Keratinocyte (primary cell): ENCODE measurements at regions not wholly inside any gene's neighbourhood (a gene's known extent, or its start where the extent isn't known, plus 50 kb on each side); places are given as distances from the start of the nearest gene placed in this dataset.

Source experiments
- DNase-seq: peaks from one replicate; pipeline ENCODE4 v3.0.0-alpha.2; 2011; ENCODE audit warnings: low read depth, missing footprints, low spot score
- FAIRE-seq: peaks from 2 replicates; lab custom pipeline; 2011; peaks lifted over from hg19 to GRCh38; lab: Jason Lieb, UNC
- H2AFZ ChIP-seq: 2 replicates; pipeline ENCODE4 v1.6.0; 2012; ENCODE audit warnings: low read length, control low read depth, inconsistent platforms; ENCODE audit not compliant: control insufficient read depth
- H3K27ac ChIP-seq: 2 replicates; pipeline ENCODE4 v1.5.1; 2011; ENCODE audit warnings: low read length; ENCODE audit not compliant: control insufficient read depth, insufficient read depth
- H3K27me3 ChIP-seq: 3 replicates; pipeline ENCODE4 v1.6.0; 2011; ENCODE audit warnings: low read length; ENCODE audit not compliant: control insufficient read depth, insufficient read depth; ENCODE audit errors: extremely low read depth
- H3K36me3 ChIP-seq, 2 experiments: 2 replicates in 1 of 2; 3 replicates in 1 of 2; pipeline ENCODE4 v1.5.1; 2011; ENCODE audit warnings: low read length in 2 of 2, mild to moderate bottlenecking in 1 of 2; ENCODE audit not compliant: control insufficient read depth in 2 of 2, insufficient read depth in 2 of 2; ENCODE audit errors: extremely low read depth in 1 of 2
- H3K4me1 ChIP-seq: 3 replicates; pipeline ENCODE4 v1.5.1; 2011; ENCODE audit warnings: low read length; ENCODE audit not compliant: control insufficient read depth, insufficient read depth; ENCODE audit errors: extremely low read depth
- H3K4me2 ChIP-seq: 3 replicates; pipeline ENCODE4 v1.6.0; 2011; ENCODE audit warnings: low read depth, low read length; ENCODE audit not compliant: control insufficient read depth, insufficient read depth; ENCODE audit errors: extremely low read depth
- H3K4me3 ChIP-seq, 3 experiments: fragments of 200-600 bp in 1 of 3; sonication (generic) in 1 of 3; 2 replicates in 2 of 3; 3 replicates in 1 of 3; pipeline ENCODE4 v1.5.1; 2011 to 2016; ENCODE audit warnings: low read length in 3 of 3, mild to moderate bottlenecking in 3 of 3, control low read depth in 2 of 3, inconsistent platforms in 1 of 3, low read depth in 1 of 3, mixed read lengths in 1 of 3, mixed run types in 1 of 3, moderate library complexity in 1 of 3; ENCODE audit not compliant: control insufficient read depth in 2 of 3, insufficient read depth in 2 of 3; ENCODE audit errors: extremely low read depth in 1 of 3
- H3K79me2 ChIP-seq: 2 replicates; pipeline ENCODE4 v1.6.0; 2012; ENCODE audit warnings: low read length; ENCODE audit not compliant: control insufficient read depth, insufficient read depth
- H3K9ac ChIP-seq: 3 replicates; pipeline ENCODE4 v1.6.0; 2011; ENCODE audit warnings: low read length; ENCODE audit not compliant: control insufficient read depth, insufficient read depth; ENCODE audit errors: extremely low read depth
- H3K9me1 ChIP-seq: 3 replicates; pipeline ENCODE4 v1.6.0; 2011; ENCODE audit warnings: low read length; ENCODE audit not compliant: control insufficient read depth, insufficient read depth; ENCODE audit errors: extremely low read depth
- H3K9me3 ChIP-seq: 2 replicates; pipeline ENCODE4 v1.5.1; 2012; ENCODE audit warnings: low read depth, low read length; ENCODE audit not compliant: control insufficient read depth
- H4K20me1 ChIP-seq: 3 replicates; pipeline ENCODE4 v1.6.0; 2011; ENCODE audit warnings: low read length; ENCODE audit not compliant: control insufficient read depth, insufficient read depth; ENCODE audit errors: extremely low read depth
- EZH2 ChIP-seq: IDR thresholded peaks from one replicate; pipeline ENCODE4 v1.6.1; 2012; ENCODE audit warnings: inconsistent platforms, mild to moderate bottlenecking, low read length, moderate library complexity
- dilution Hi-C: fragments of 300-500 bp; cut with MboI; formaldehyde crosslinking; loops from one replicate; pipeline ENCODE4 v1.7.0; 2020; ENCODE audit warnings: low sequenced_read_pairs; ENCODE audit not compliant: extremely low pct_ligation_motif_present
- TF ChIP-seq, protein P1 (sequence below), 3 experiments: IDR thresholded peaks in 1 of 3; conservative IDR thresholded peaks in 1 of 3; optimal IDR thresholded peaks in 1 of 3; 2 replicates in 2 of 3; 3 replicates in 1 of 3; pipeline versions ENCODE3 to v1.5.1; 2011; ENCODE audit warnings: low read length in 3 of 3, mild to moderate bottlenecking in 3 of 3, moderate library complexity in 2 of 3, control low read depth in 1 of 3, inconsistent platforms in 1 of 3; ENCODE audit not compliant: insufficient read depth in 2 of 3; ENCODE audit errors: extremely low read depth in 1 of 3

GRCh38 chr3:5554245-5554747 is 366.8 kb downstream of the EDEM1 start:
- no peaks in the 10 kb centered on the region for H3K27me3 ChIP-seq
- H3K4me3 ChIP-seq, result no peak overlapping the region
- H3K4me1 ChIP-seq, result no peaks in the 10 kb centered on the region
- FAIRE-seq (no peak), DNase-seq (no peak)
- H3K79me2 ChIP-seq, result no peaks in the 10 kb centered on the region
- H3K4me2 ChIP-seq, result no peak overlapping the region
- dilution Hi-C loops, result no loop called here
- no peaks in the 10 kb centered on the region for H3K36me3 ChIP-seq
- H3K27ac ChIP-seq, result no peak overlapping the region
- no peaks in the 10 kb centered on the region for H3K9me1 ChIP-seq
- H3K9ac ChIP-seq, result no peak overlapping the region
- H4K20me1 ChIP-seq, result no peaks in the 10 kb centered on the region
- no peak overlapping the region for H2AFZ ChIP-seq
- TF ChIP-seq, protein P1, sequence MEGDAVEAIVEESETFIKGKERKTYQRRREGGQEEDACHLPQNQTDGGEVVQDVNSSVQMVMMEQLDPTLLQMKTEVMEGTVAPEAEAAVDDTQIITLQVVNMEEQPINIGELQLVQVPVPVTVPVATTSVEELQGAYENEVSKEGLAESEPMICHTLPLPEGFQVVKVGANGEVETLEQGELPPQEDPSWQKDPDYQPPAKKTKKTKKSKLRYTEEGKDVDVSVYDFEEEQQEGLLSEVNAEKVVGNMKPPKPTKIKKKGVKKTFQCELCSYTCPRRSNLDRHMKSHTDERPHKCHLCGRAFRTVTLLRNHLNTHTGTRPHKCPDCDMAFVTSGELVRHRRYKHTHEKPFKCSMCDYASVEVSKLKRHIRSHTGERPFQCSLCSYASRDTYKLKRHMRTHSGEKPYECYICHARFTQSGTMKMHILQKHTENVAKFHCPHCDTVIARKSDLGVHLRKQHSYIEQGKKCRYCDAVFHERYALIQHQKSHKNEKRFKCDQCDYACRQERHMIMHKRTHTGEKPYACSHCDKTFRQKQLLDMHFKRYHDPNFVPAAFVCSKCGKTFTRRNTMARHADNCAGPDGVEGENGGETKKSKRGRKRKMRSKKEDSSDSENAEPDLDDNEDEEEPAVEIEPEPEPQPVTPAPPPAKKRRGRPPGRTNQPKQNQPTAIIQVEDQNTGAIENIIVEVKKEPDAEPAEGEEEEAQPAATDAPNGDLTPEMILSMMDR (optimal IDR thresholded peaks at IDR 0.05 in 1 of 3, IDR thresholded peaks at IDR 0.05 in 1 of 3, conservative IDR thresholded peaks at IDR 0.05 in 1 of 3; ENCODE audit: extremely low read depth in 1 of 3, insufficient read depth in 2 of 3, low read length in 3 of 3), result no peak
- no peak for TF ChIP-seq EZH2
- H3K9me3 ChIP-seq, result no peaks in the 10 kb centered on the region

- no peak overlapping the region for H3K4me3 ChIP-seq
- no peaks in the 10 kb centered on the region for H3K9me1 ChIP-seq
- H3K9ac ChIP-seq, result no peak overlapping the region
- H3K27me3 ChIP-seq, result no peaks in the 10 kb centered on the region
- dilution Hi-C loops, result no loop called here
- no peaks in the 10 kb centered on the region for H3K36me3 ChIP-seq
- H2AFZ ChIP-seq, result no peak overlapping the region
- no peak overlapping the region for H3K4me2 ChIP-seq
- no peak overlapping the region for H3K27ac ChIP-seq
- no peaks in the 10 kb centered on the region for H3K4me1 ChIP-seq
- DNase-seq (no peak), FAIRE-seq (no peak)
- no peak for TF ChIP-seq EZH2
- TF ChIP-seq, protein P1 (optimal IDR thresholded peaks at IDR 0.05 in 1 of 3, IDR thresholded peaks at IDR 0.05 in 1 of 3, conservative IDR thresholded peaks at IDR 0.05 in 1 of 3; ENCODE audit: extremely low read depth in 1 of 3, insufficient read depth in 2 of 3, low read length in 3 of 3), result no peak
- H4K20me1 ChIP-seq, result no peaks in the 10 kb centered on the region
- no peaks in the 10 kb centered on the region for H3K79me2 ChIP-seq
- no peaks in the 10 kb centered on the region for H3K9me3 ChIP-seq
Measured at GRCh38 chr3:5560199-5560598, 372.7 kb downstream of the EDEM1 start.
